IMR-90 (cell line): ENCODE measurements at regions not wholly inside any gene's neighbourhood (a gene's known extent, or its start where the extent isn't known, plus 50 kb on each side); places are given as distances from the start of the nearest gene placed in this dataset.

Source experiments
- ATAC-seq: fragments of 200-7000 bp; cut with Tn5 transposase; 2 replicates; pipeline ENCODE4 v1.9.1; 2020; ENCODE audit warnings: low read depth, mild to moderate bottlenecking, moderate library complexity
- BruUV-seq: library from RNA; stranded (reverse); fragments of 400-500 nt; replicated peaks from 2 replicates; lab custom pipeline; 2021; lab: Mats Ljungman, UMichigan
- CTCF ChIA-PET: fragments of 300-600 bp; formaldehyde crosslinking; extraction: SDS; loops from one replicate; lab custom pipeline; 2021; ENCODE audit warnings: antibody characterized with exemption; lab: Yijun Ruan, JAX
- POLR2A ChIA-PET: fragments of 300-600 bp; sonication (Branson Sonifier 250); formaldehyde crosslinking; loops from one replicate; lab custom pipeline; 2022; ENCODE audit warnings: antibody characterized with exemption; ENCODE audit not compliant: unreplicated experiment; lab: Charles Lee
- DNase-seq: peaks from one replicate; pipeline ENCODE4 v3.0.0; 2013
- H2AFZ ChIP-seq: replicated peaks from 2 replicates; pipeline ENCODE3; 2013; ENCODE audit warnings: low read length, mild to moderate bottlenecking; ENCODE audit not compliant: poor library complexity
- H2AK5ac ChIP-seq: 2 replicates; pipeline ENCODE4 v1.6.1; 2013; ENCODE audit warnings: low read depth, low read length, inconsistent platforms
- H2AK9ac ChIP-seq: replicated peaks from 2 replicates; pipeline ENCODE3; 2013; ENCODE audit warnings: mild to moderate bottlenecking, low read depth, low read length, moderate library complexity; ENCODE audit not compliant: poor library complexity
- H2BK120ac ChIP-seq: 2 replicates; pipeline ENCODE4 v1.6.1; 2013; ENCODE audit warnings: low read depth, low read length, inconsistent platforms
- H2BK15ac ChIP-seq: 3 replicates; pipeline ENCODE4 v1.6.1; 2013; ENCODE audit warnings: low read depth, low read length, inconsistent platforms
- H2BK20ac ChIP-seq: 2 replicates; pipeline ENCODE4 v1.6.1; 2013; ENCODE audit warnings: low read depth, mild to moderate bottlenecking, inconsistent platforms, low read length, moderate library complexity
- H2BK5ac ChIP-seq: 2 replicates; pipeline ENCODE4 v1.6.1; 2013; ENCODE audit warnings: mild to moderate bottlenecking, low read depth, low read length, inconsistent platforms; ENCODE audit not compliant: poor library complexity, severe bottlenecking
- H3K14ac ChIP-seq: replicated peaks from 2 replicates; pipeline ENCODE4 v1.6.1; 2013; ENCODE audit warnings: low read depth, low read length, inconsistent platforms
- H3K18ac ChIP-seq: 2 replicates; pipeline ENCODE4 v1.6.1; 2013; ENCODE audit warnings: low read depth, low read length, control low read depth
- H3K23ac ChIP-seq: 2 replicates; pipeline ENCODE4 v1.6.1; 2013; ENCODE audit warnings: low read depth, low read length, inconsistent platforms
- H3K27ac ChIP-seq: 2 replicates; pipeline ENCODE4 v1.5.1; 2013; ENCODE audit warnings: mild to moderate bottlenecking, control low read depth, low read length; ENCODE audit not compliant: insufficient read depth
- H3K27me3 ChIP-seq: 2 replicates; pipeline ENCODE4 v1.6.1; 2013; ENCODE audit warnings: low read length; ENCODE audit not compliant: control insufficient read depth, insufficient read depth
- H3K36me3 ChIP-seq: 2 replicates; pipeline ENCODE4 v1.6.1; 2013; ENCODE audit warnings: low read length, mixed read lengths; ENCODE audit not compliant: control insufficient read depth, insufficient read depth
- H3K4ac ChIP-seq: 2 replicates; pipeline ENCODE4 v1.6.1; 2013; ENCODE audit warnings: low read depth, low read length, inconsistent platforms
- H3K4me1 ChIP-seq: 2 replicates; pipeline ENCODE4 v1.6.1; 2013; ENCODE audit warnings: low read length, mixed read lengths; ENCODE audit not compliant: control insufficient read depth, insufficient read depth
- H3K4me2 ChIP-seq: 2 replicates; pipeline ENCODE4 v1.6.1; 2013; ENCODE audit warnings: low read depth, mild to moderate bottlenecking, control low read depth, low read length, moderate library complexity
- H3K4me3 ChIP-seq: 2 replicates; pipeline ENCODE4 v1.5.1; 2013; ENCODE audit warnings: low read depth, mild to moderate bottlenecking, control low read depth, low read length, moderate library complexity; ENCODE audit not compliant: insufficient read depth
- H3K56ac ChIP-seq: 2 replicates; pipeline ENCODE4 v1.6.1; 2013; ENCODE audit warnings: low read length, inconsistent platforms; ENCODE audit not compliant: insufficient read depth; ENCODE audit errors: extremely low read depth
- H3K79me1 ChIP-seq, 2 experiments: 2 replicates each; pipeline ENCODE4 v1.6.1; 2013; ENCODE audit warnings: low read length in 2 of 2, inconsistent platforms in 1 of 2, low read depth in 1 of 2
- H3K9ac ChIP-seq: 2 replicates; pipeline ENCODE4 v1.6.1; 2013; ENCODE audit warnings: low read depth, low read length, control low read depth
- H3K9me1 ChIP-seq: 2 replicates; pipeline ENCODE4 v1.6.1; 2013; ENCODE audit warnings: low read length, inconsistent platforms; ENCODE audit not compliant: insufficient read depth
- H3K9me3 ChIP-seq: 2 replicates; pipeline ENCODE4 v1.6.1; 2013; ENCODE audit warnings: low read length; ENCODE audit not compliant: control insufficient read depth, insufficient read depth
- H4K20me1 ChIP-seq: 2 replicates; pipeline ENCODE4 v1.6.1; 2013; ENCODE audit warnings: low read length, inconsistent platforms; ENCODE audit not compliant: insufficient read depth
- H4K5ac ChIP-seq: 2 replicates; pipeline ENCODE4 v1.6.1; 2013; ENCODE audit warnings: mild to moderate bottlenecking, low read depth, low read length, control low read depth
- H4K8ac ChIP-seq, 2 experiments: 2 replicates each; pipeline ENCODE4 v1.6.1; 2013; ENCODE audit warnings: low read depth in 2 of 2, low read length in 2 of 2, control low read depth in 1 of 2, inconsistent platforms in 1 of 2
- H4K91ac ChIP-seq: 2 replicates; pipeline ENCODE4 v1.6.1; 2013; ENCODE audit warnings: low read depth, low read length, inconsistent platforms; ENCODE audit not compliant: insufficient read depth
- BHLHE40 ChIP-seq: fragments of 150-350 bp; IDR thresholded peaks from 2 replicates; pipeline ENCODE4 v1.6.1; 2016; ENCODE audit warnings: mild to moderate bottlenecking, low read depth, low read length
- CHD1 ChIP-seq: IDR thresholded peaks from 2 replicates; pipeline ENCODE4 v1.6.1; 2012; ENCODE audit warnings: low read depth, low read length, improper control_type of control experiment
- FOS ChIP-seq: fragments of 150-350 bp; IDR thresholded peaks from 2 replicates; pipeline ENCODE4 v1.6.1; 2016; ENCODE audit warnings: low read depth, low read length
- MAZ ChIP-seq: IDR thresholded peaks from 2 replicates; pipeline ENCODE4 v1.6.1; 2012; ENCODE audit warnings: low read depth, mild to moderate bottlenecking, low read length, improper control_type of control experiment, moderate library complexity, borderline replicate concordance
- NFE2L2 ChIP-seq: fragments of 150-350 bp; IDR thresholded peaks from 2 replicates; pipeline ENCODE4 v1.6.1; 2016; ENCODE audit warnings: low read depth, mild to moderate bottlenecking, low read length
- RCOR1 ChIP-seq: IDR thresholded peaks from 2 replicates; pipeline ENCODE4 v1.6.1; 2012; ENCODE audit warnings: mild to moderate bottlenecking, low read length, improper control_type of control experiment; ENCODE audit not compliant: insufficient replicate concordance
- RFX5 ChIP-seq: IDR thresholded peaks from 2 replicates; pipeline ENCODE4 v1.8.0; 2012; ENCODE audit warnings: low read depth, mild to moderate bottlenecking, low read length, moderate library complexity
- SMC3 ChIP-seq: fragments of 150-350 bp; IDR thresholded peaks from 2 replicates; pipeline ENCODE4 v1.6.1; 2016; ENCODE audit warnings: low read depth, mild to moderate bottlenecking, antibody characterized with exemption, low read length, moderate library complexity
- WGBS, 2 experiments: methylation state at CpG; one replicate each; pipeline versions ENCODE4 v1.1.5 to v1.1.7; 2013; ENCODE audit warnings: missing lambda C conversion rate in 2 of 2; ENCODE audit not compliant: insufficient read length in 1 of 2; ENCODE audit errors: extremely low coverage in 2 of 2; 5-methylcytosine and 5-hydroxymethylcytosine counted together
- dilution Hi-C: fragments of 300-500 bp; cut with HindIII; formaldehyde crosslinking; loops from one replicate; pipeline ENCODE4 v1.14.3; 2018; ENCODE audit warnings: low sequenced_read_pairs; ENCODE audit not compliant: unreplicated experiment
- in situ Hi-C: fragments of 300-500 bp; cut with MboI; formaldehyde crosslinking; loops from 3 replicates; pipeline ENCODE4 v1.14.3; 2019; ENCODE audit warnings: low sequenced_read_pairs, inconsistent platforms, mixed read lengths
- intact Hi-C: fragments of 100-400 bp; cut with micrococcal nuclease; formaldehyde crosslinking; loops from 2 replicates; pipeline ENCODE4 v1.10.0; 2022
- TF ChIP-seq, protein P1 (sequence below): fragments of 150-350 bp; IDR thresholded peaks from 2 replicates; pipeline ENCODE4 v1.6.1; 2016; ENCODE audit warnings: low read depth, mild to moderate bottlenecking, low read length, moderate library complexity, borderline replicate concordance
- TF ChIP-seq, protein P2 (sequence below): fragments of 150-350 bp; IDR thresholded peaks from 2 replicates; pipeline ENCODE4 v1.6.1; 2017; ENCODE audit warnings: mild to moderate bottlenecking, antibody characterized with exemption, low read length, low read depth
- TF ChIP-seq, protein P3 (sequence below): conservative IDR thresholded peaks from 2 replicates; pipeline ENCODE4 v1.5.1; 2012; ENCODE audit warnings: mild to moderate bottlenecking, low read depth, low read length, improper control_type of control experiment

DNA sequence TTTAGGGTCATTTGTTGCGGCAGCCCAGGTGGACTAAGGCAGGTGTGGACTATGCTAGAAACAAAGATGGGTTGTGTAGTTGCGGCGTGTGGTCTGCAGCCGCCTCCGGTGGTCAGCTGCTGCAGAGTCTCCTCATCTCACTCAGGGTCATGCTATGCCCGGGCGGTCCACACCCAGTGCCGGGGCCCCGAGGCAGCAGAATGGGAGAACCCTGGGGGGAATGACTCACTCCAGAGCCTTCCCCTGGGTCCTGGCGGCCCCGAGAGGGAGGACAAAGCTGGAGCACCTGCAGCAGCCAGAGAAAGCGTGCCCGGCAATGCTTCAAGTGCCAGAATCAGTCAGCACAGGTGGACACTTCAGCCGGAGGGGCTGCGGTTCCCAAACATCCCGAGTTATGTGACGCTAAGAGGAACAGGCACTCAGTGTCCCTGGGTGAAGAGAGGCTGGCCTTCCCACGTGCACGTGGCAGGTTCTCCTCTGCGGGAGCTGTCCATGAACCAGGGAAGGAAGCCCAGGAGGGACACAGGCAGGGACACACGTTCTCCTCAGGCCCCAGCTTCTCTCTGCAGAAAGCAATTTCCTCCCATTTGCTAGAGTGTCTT, 289.6 kb upstream of the B3GAT1 start:
- Histone ChIP-seq H2BK120ac (no peak overlapping the region), H3K79me1 (no peaks in the 10 kb centered on the region), H3K4me3 (no peak overlapping the region), H4K8ac (no peak overlapping the region), H2AK9ac (no peak overlapping the region), H3K36me3 (no peaks in the 10 kb centered on the region), H4K5ac (no peak overlapping the region), H2BK5ac (no peak overlapping the region), H3K27ac (no peak overlapping the region), H2BK20ac (no peak overlapping the region), H2AFZ (no peak overlapping the region), H3K23ac (no peak overlapping the region), H3K27me3 (no peaks in the 10 kb centered on the region), H3K56ac (no peak overlapping the region), H2BK15ac (no peak overlapping the region), H3K9me1 (no peaks in the 10 kb centered on the region), H3K4me2 (no peak overlapping the region), H4K20me1 (no peaks in the 10 kb centered on the region), H4K91ac (no peak overlapping the region), H3K9me3 (peaks cover 30% of the 10 kb centered on the region), H3K4ac (no peak overlapping the region), H2AK5ac (no peak overlapping the region), H3K14ac (no peak overlapping the region), H3K18ac (no peak overlapping the region), H3K9ac (no peak overlapping the region), H3K4me1 (no peaks in the 10 kb centered on the region)
- dilution Hi-C loops (no loop called here), in situ Hi-C loops (no loop called here), intact Hi-C loops (no loop called here)
- ChIA-PET POLR2A (no interaction called here), CTCF (no interaction called here)
- no TSS peak for BruUV-seq
- ATAC-seq (no peak), DNase-seq (no peak)
- 79% methylated on average over 5 of the region's 21 CpGs; no CpG with 5 or more reads in 1 of the 2 experiments for WGBS, 2 experiments
- TF ChIP-seq, protein P1, sequence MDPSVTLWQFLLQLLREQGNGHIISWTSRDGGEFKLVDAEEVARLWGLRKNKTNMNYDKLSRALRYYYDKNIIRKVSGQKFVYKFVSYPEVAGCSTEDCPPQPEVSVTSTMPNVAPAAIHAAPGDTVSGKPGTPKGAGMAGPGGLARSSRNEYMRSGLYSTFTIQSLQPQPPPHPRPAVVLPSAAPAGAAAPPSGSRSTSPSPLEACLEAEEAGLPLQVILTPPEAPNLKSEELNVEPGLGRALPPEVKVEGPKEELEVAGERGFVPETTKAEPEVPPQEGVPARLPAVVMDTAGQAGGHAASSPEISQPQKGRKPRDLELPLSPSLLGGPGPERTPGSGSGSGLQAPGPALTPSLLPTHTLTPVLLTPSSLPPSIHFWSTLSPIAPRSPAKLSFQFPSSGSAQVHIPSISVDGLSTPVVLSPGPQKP: no peak
- TF ChIP-seq NFE2L2 (no peak), MAZ (no peak), RFX5 (no peak), SMC3 (no peak), RCOR1 (no peak), FOS (no peak), BHLHE40 (no peak), CHD1 (no peak)
- TF ChIP-seq, protein P2, sequence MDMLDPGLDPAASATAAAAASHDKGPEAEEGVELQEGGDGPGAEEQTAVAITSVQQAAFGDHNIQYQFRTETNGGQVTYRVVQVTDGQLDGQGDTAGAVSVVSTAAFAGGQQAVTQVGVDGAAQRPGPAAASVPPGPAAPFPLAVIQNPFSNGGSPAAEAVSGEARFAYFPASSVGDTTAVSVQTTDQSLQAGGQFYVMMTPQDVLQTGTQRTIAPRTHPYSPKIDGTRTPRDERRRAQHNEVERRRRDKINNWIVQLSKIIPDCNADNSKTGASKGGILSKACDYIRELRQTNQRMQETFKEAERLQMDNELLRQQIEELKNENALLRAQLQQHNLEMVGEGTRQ: no peak
- TF ChIP-seq, protein P3, sequence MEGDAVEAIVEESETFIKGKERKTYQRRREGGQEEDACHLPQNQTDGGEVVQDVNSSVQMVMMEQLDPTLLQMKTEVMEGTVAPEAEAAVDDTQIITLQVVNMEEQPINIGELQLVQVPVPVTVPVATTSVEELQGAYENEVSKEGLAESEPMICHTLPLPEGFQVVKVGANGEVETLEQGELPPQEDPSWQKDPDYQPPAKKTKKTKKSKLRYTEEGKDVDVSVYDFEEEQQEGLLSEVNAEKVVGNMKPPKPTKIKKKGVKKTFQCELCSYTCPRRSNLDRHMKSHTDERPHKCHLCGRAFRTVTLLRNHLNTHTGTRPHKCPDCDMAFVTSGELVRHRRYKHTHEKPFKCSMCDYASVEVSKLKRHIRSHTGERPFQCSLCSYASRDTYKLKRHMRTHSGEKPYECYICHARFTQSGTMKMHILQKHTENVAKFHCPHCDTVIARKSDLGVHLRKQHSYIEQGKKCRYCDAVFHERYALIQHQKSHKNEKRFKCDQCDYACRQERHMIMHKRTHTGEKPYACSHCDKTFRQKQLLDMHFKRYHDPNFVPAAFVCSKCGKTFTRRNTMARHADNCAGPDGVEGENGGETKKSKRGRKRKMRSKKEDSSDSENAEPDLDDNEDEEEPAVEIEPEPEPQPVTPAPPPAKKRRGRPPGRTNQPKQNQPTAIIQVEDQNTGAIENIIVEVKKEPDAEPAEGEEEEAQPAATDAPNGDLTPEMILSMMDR: no peak
